Upper lobe of left lung (tissue), 6 donors: ENCODE measurements at regions not wholly inside any gene's neighbourhood (a gene's known extent, or its start where the extent isn't known, plus 50 kb on each side); places are given as distances from the start of the nearest gene placed in this dataset.

Source experiments
- ATAC-seq, 2 donors: fragments of 200-7000 bp; cut with Tn5 transposase; one replicate each; pipeline ENCODE4 v1.9.1; 2022; ENCODE audit warnings: mild to moderate bottlenecking in 2 of 2, moderate library complexity in 2 of 2; ENCODE audit not compliant: low FRiP score in 2 of 2
- DNase-seq, 2 donors: peaks; one replicate each; pipeline ENCODE4 v3.0.0-alpha.2; 2019 to 2020
- H3K27ac ChIP-seq, 4 donors: fragments of 200-600 bp; sonication (generic); one replicate each; pipeline ENCODE4 v1.5.1; 2016 to 2019
- H3K27me3 ChIP-seq, 4 donors: fragments of 200-600 bp; sonication (generic); one replicate each; pipeline ENCODE4 v1.5.1; 2017 to 2019
- H3K36me3 ChIP-seq, 4 donors: fragments of 200-600 bp; sonication (generic); one replicate each; pipeline ENCODE4 v1.5.1; 2016 to 2019
- H3K4me1 ChIP-seq, 4 donors: fragments of 200-600 bp; sonication (generic); one replicate each; pipeline ENCODE4 v1.5.1; 2018 to 2019
- H3K4me3 ChIP-seq, 4 donors: fragments of 200-600 bp; sonication (generic); one replicate each; pipeline ENCODE4 v1.5.1; 2017 to 2019; ENCODE audit warnings: mild to moderate bottlenecking in 2 of 4, moderate library complexity in 1 of 4
- H3K9me3 ChIP-seq, 4 donors: fragments of 200-600 bp; sonication (generic); one replicate each; pipeline ENCODE4 v1.5.1; 2018 to 2019
- CTCF ChIP-seq, 6 experiments: fragments of 450-650 bp in 4 of 6; fragments of 200-600 bp in 2 of 6; sonication (generic) in 2 of 6; IDR thresholded peaks; one replicate each; pipeline ENCODE4 v1.5.1; 2016 to 2019; ENCODE audit warnings: antibody characterized with exemption in 6 of 6
- EP300 ChIP-seq, 4 donors: sonication (generic); formaldehyde crosslinking; IDR thresholded peaks; one replicate each; pipeline ENCODE4 v1.5.1; 2017; ENCODE audit warnings: antibody characterized with exemption in 4 of 4, control low read depth in 2 of 4
- POLR2A ChIP-seq, 4 donors: fragments of 450-650 bp; IDR thresholded peaks; one replicate each; pipeline ENCODE4 v1.5.1; 2016 to 2017; ENCODE audit warnings: antibody characterized with exemption in 4 of 4, mild to moderate bottlenecking in 2 of 4
- POLR2AphosphoS5 ChIP-seq, 2 donors: sonication (generic); formaldehyde crosslinking; IDR thresholded peaks; one replicate each; pipeline ENCODE4 v1.5.1; 2017; ENCODE audit warnings: antibody characterized with exemption in 2 of 2
- WGBS, 2 donors: methylation state at CpG; one replicate each; pipeline ENCODE4 v1.1.5; 2017 to 2018; 5-methylcytosine and 5-hydroxymethylcytosine counted together
- donor health status: DM: no; HTN: no; CAD: no; lungs with moderate emphysema.
- donor health status: DM: no; HTN: yes; CAD: no; lungs with severe emphysema.

- Histone ChIP-seq H3K4me3 (no peak overlapping the region), H3K27me3 (no peaks in the 10 kb centered on the region), H3K27ac (no peak overlapping the region), H3K4me1 (peaks cover 12 to 24% (median 18%) of the 10 kb centered on the region in 4 donors), H3K9me3 (no peaks in the 10 kb centered on the region), H3K36me3 (no peaks in the 10 kb centered on the region)
- 96 to 97% methylated on average over 3 of the region's 3 CpGs for WGBS, 2 donors
- ATAC-seq (peak; percentile 3 to 9), DNase-seq (no peak)
- no peak for TF ChIP-seq POLR2A (IDR thresholded peaks at IDR 0.05)
- no peak for TF ChIP-seq POLR2AphosphoS5 (IDR thresholded peaks at IDR 0.05)
- no peak for TF ChIP-seq EP300 (IDR thresholded peaks at IDR 0.05)
- TF ChIP-seq CTCF (IDR thresholded peaks at IDR 0.05) = no peak
Measured at GRCh38 chr1:58927722-58928085, 143.9 kb upstream of the JUN start.

DNA sequence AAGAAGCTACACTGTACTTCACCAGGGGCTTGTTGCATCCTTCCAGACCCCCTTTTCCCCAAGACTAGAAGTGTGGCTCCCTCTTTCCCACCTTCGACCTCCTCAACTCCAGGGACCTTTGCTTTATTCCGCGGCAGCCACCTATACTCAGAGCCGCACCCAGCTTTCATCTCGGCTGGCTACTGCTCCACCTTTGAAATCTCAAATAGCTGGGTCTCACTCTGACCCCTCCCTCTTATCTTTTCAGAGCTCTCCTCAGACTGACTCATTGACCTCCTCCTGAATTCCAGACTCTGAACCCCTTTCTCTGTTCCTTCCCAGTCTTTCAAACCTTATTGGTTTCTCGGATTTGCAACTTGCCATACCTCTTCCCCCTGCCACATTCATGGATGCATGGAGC is 144.7 kb upstream of the JUN start:
- ATAC-seq (no peak), DNase-seq (no peak)
- no peaks in the 10 kb centered on the region for H3K36me3 ChIP-seq
- no peak overlapping the region for H3K4me3 ChIP-seq
- H3K4me1 ChIP-seq = peaks cover 18 to 28% (median 21%) of the 10 kb centered on the region in 4 donors
- H3K27ac ChIP-seq = no peak overlapping the region
- no peak for TF ChIP-seq CTCF (IDR thresholded peaks at IDR 0.05)
- TF ChIP-seq POLR2AphosphoS5 (IDR thresholded peaks at IDR 0.05) = no peak
- no peak for TF ChIP-seq POLR2A (IDR thresholded peaks at IDR 0.05)
- no peak for TF ChIP-seq EP300 (IDR thresholded peaks at IDR 0.05)
- WGBS, 2 donors = 74 to 80% methylated on average over 6 of the region's 6 CpGs
- no peaks in the 10 kb centered on the region for H3K9me3 ChIP-seq
- no peaks in the 10 kb centered on the region for H3K27me3 ChIP-seq

DNA sequence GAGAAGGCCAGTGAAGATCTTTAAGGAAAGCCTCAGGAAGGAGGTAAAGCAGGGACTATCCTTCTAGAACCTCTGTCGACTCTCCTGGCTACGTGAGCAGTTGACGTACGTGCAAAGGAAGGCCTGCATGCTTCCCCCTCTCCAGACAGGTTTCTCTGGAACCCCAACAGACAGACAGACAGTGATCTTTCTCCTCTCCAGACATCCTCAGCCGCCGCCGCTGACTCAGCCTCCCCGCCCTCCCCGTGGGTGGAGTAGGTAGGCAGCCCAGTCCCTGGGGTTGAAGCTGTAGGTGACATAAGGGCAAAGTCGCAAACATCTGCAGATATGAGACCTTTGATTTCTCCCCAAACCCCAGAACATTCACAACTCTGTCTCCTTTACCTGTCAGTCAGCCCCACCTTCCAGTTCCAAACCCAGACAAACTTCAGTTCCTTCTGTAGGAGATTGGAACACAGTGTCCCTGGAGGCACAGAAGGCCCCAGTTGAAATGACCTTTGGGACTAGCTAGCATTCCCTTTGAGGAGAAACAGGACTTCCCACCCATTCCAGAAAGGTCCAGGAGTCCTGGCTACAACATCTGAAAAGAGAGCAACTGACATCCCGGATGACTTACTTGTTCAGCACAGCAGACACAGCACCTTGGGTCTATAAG is 146.0 kb upstream of the JUN start:
- WGBS, 2 donors = 86 to 93% methylated on average over 11 of the region's 11 CpGs
- Histone ChIP-seq H3K9me3 (no peaks in the 10 kb centered on the region), H3K27me3 (no peaks in the 10 kb centered on the region), H3K4me1 (peaks cover 19 to 31% (median 23%) of the 10 kb centered on the region in 4 donors), H3K4me3 (no peak overlapping the region), H3K27ac (no peak overlapping the region), H3K36me3 (no peaks in the 10 kb centered on the region)
- ATAC-seq (peak in 1 of 2 donors; percentile 43), DNase-seq (peak in 1 of 2 donors; percentile 67)
- TF ChIP-seq POLR2AphosphoS5 (IDR thresholded peaks at IDR 0.05) (no peak), EP300 (IDR thresholded peaks at IDR 0.05) (no peak), CTCF (IDR thresholded peaks at IDR 0.05) (no peak), POLR2A (IDR thresholded peaks at IDR 0.05) (no peak)

DNA sequence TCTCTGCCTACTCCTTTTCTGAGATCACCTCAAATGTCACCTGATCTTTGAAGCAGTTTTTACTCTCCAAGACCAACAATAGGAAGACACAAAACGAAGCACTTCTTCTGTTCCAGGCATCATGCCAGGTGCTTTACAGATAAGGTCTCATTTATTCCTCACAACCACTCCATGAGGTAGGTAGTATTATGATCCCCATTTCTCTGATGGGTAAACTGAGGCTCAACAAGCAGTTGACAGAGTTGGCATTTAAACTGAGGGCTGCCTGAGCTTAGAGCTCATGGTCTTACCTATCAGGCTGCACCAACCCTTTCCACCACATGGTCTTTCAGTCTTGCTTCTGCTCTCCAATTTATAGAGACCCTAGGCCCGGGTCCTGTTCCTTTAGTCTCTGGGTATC is 147.2 kb upstream of the JUN start:
- H3K9me3 ChIP-seq = no peaks in the 10 kb centered on the region
- H3K27me3 ChIP-seq = no peaks in the 10 kb centered on the region
- DNase-seq (no peak), ATAC-seq (no peak)
- no peak overlapping the region for H3K4me3 ChIP-seq
- H3K27ac ChIP-seq = no peak overlapping the region
- 82 to 83% methylated on average over 2 of the region's 2 CpGs for WGBS, 2 donors
- no peaks in the 10 kb centered on the region for H3K36me3 ChIP-seq
- TF ChIP-seq CTCF (IDR thresholded peaks at IDR 0.05) (no peak), EP300 (IDR thresholded peaks at IDR 0.05) (no peak), POLR2A (IDR thresholded peaks at IDR 0.05) (no peak), POLR2AphosphoS5 (IDR thresholded peaks at IDR 0.05) (no peak)
- H3K4me1 ChIP-seq = peaks cover 16 to 31% (median 23%) of the 10 kb centered on the region in 4 donors

- H3K9me3 ChIP-seq = no peaks in the 10 kb centered on the region
- ATAC-seq (no peak), DNase-seq (no peak)
- 90 to 91% methylated on average over 6 of the region's 6 CpGs for WGBS, 2 donors
- no peaks in the 10 kb centered on the region for H3K27me3 ChIP-seq
- H3K27ac ChIP-seq = peak overlapping the region in 2 of 4 donors; percentile 32 to 67
- peaks cover 15 to 31% (median 20%) of the 10 kb centered on the region in 4 donors for H3K4me1 ChIP-seq
- no peak overlapping the region for H3K4me3 ChIP-seq
- TF ChIP-seq POLR2AphosphoS5 (IDR thresholded peaks at IDR 0.05) (no peak), CTCF (IDR thresholded peaks at IDR 0.05) (no peak), POLR2A (IDR thresholded peaks at IDR 0.05) (no peak), EP300 (IDR thresholded peaks at IDR 0.05) (no peak)
- no peaks in the 10 kb centered on the region for H3K36me3 ChIP-seq
Measured at GRCh38 chr1:58931756-58932155, 147.9 kb upstream of the JUN start.
